ENCODE measurements at regions not wholly inside any gene's neighbourhood (a gene's known extent, or its start where the extent isn't known, plus 50 kb on each side); places are given as distances from the start of the nearest gene placed in this dataset.

DNA sequence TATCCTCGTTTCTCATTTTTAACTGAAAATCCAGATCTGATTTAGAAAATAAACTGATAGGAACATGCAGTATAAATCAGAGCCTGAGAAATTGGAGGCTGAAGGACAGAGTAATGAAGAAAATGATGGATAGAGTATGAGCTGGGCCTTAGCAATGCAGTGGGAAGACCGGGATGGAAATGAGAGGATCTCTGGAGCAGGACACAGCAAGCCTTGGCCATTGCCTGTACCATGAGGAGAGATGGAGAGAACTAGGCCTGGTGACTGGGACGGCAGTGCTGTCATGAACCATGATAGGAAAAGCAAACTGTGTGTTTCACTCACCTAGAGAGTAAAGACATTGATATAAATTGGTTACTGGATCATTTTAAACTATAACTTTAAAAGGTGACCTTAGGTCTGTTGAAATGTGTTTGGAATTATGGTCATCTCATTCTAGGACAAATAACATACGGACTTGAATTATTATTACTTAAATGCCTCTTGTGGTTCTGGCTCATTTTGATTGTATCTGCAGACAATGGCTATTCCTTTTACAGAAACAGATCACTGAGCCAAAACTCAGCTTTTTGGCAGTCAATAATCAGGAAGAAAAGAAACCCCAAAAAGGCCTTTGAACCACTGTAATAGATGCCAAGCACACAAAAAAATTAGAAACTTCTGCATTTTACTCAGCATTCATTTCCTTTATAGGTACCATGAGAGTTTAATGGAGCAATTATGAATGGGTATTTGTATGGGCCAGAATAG is 251.9 kb upstream of the PRKD1 start:
- no peaks in the 10 kb centered on the region for H3K36me3 Mint-ChIP-seq
- DNase-seq (ENCODE audit: low spot score in 2 of 2, unreplicated experiment in 2 of 2): no peak
- peaks cover 5% of the 10 kb centered on the region for H3K27me3 Mint-ChIP-seq (ENCODE audit: low read depth)
- H3K9me3 Mint-ChIP-seq: no peaks in the 10 kb centered on the region
- H3K27ac Mint-ChIP-seq: no peak overlapping the region
- H3K4me1 Mint-ChIP-seq: peaks cover 11% of the 10 kb centered on the region
- H3K4me3 Mint-ChIP-seq: no peak overlapping the region
- TF ChIP-seq, protein P1, sequence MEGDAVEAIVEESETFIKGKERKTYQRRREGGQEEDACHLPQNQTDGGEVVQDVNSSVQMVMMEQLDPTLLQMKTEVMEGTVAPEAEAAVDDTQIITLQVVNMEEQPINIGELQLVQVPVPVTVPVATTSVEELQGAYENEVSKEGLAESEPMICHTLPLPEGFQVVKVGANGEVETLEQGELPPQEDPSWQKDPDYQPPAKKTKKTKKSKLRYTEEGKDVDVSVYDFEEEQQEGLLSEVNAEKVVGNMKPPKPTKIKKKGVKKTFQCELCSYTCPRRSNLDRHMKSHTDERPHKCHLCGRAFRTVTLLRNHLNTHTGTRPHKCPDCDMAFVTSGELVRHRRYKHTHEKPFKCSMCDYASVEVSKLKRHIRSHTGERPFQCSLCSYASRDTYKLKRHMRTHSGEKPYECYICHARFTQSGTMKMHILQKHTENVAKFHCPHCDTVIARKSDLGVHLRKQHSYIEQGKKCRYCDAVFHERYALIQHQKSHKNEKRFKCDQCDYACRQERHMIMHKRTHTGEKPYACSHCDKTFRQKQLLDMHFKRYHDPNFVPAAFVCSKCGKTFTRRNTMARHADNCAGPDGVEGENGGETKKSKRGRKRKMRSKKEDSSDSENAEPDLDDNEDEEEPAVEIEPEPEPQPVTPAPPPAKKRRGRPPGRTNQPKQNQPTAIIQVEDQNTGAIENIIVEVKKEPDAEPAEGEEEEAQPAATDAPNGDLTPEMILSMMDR (IDR thresholded peaks at IDR 0.05; ENCODE audit: unreplicated experiment): no peak

DNA sequence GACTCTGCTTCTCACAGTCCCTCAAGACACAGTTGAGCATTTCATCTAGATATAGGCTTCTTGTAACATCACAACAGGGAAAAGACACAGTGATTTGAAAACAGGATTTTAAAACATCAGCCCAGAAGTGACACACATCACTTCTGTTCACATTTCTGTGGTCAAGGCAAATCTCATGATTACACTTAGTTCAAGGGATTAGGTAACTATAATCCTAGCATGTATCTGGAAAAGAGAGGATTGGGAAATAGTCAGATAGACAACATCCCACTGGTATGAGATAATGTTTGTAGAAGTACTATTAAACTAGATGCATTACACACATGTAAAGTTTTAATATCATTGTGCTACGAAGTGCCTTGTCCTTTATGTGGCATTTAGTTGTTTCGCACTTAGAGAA is 252.6 kb upstream of the PRKD1 start:
- Mint-ChIP-seq H3K36me3 (no peaks in the 10 kb centered on the region), H3K9me3 (no peaks in the 10 kb centered on the region), H3K4me1 (peaks cover 11% of the 10 kb centered on the region), H3K27ac (no peak overlapping the region), H3K27me3 (ENCODE audit: low read depth) (peaks cover 5% of the 10 kb centered on the region), H3K4me3 (no peak overlapping the region)
- TF ChIP-seq, protein P1 (IDR thresholded peaks at IDR 0.05; ENCODE audit: unreplicated experiment): no peak
- no peak for DNase-seq (ENCODE audit: low spot score in 2 of 2, unreplicated experiment in 2 of 2)

DNA sequence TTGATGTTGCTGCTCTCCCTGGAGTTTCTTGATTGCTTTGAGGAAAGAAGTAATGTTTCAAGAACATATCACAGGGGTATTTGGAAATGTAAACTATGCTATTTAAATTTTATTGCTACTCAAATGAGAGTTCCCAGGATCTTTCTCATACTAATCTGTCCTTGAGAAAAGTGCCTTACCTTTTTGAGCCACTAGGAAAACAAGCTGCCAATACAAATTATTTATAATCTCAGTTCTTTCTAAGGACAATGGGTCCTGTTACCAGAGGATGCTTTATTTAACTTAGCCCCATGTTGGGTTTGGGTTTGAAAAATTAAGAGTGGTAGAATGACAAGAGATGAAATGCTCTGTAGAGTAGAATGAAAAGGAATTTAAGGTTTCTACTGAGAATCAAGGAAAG is 258.2 kb upstream of the PRKD1 start:
- Mint-ChIP-seq H3K27me3 (ENCODE audit: low read depth) (peaks cover 2% of the 10 kb centered on the region), H3K4me1 (peaks cover 6% of the 10 kb centered on the region), H3K4me3 (no peak overlapping the region), H3K9me3 (peaks cover 8% of the 10 kb centered on the region), H3K36me3 (no peaks in the 10 kb centered on the region), H3K27ac (no peak overlapping the region)
- TF ChIP-seq, protein P1 (IDR thresholded peaks at IDR 0.05; ENCODE audit: unreplicated experiment): peak; percentile 45
- DNase-seq (ENCODE audit: low spot score in 2 of 2, unreplicated experiment in 2 of 2): no peak

DNA sequence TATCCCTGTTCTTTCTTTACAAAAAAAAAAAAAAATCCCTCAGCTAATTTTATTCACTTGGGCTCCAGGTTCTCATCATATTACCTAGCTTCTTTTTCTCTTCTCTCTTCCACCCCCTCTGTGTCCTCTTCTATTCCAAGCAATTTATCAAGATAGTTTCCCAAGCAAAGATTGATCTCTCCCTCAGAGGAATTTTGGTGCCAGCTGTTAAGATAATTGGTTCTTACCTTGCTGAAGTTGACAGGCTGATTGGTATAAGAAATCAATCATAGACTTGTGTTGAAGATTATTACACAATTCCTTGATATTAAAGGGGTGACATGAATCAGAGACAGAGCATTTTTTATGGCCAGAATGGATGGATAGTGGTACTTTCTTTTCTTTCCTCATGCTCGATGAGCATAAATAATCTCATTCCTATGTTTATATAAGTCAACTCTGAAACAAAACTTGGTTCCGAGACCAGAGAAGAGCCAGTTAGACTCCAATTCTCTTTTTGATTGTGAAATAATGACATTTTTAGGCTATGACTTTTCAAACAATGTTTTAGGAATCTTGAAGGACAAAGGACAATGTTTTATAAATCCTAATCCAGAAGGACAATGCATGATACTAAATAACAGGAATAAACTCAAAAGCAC is 264.1 kb upstream of the PRKD1 start:
- peaks cover 27% of the 10 kb centered on the region for H3K4me1 Mint-ChIP-seq
- TF ChIP-seq, protein P1 (IDR thresholded peaks at IDR 0.05; ENCODE audit: unreplicated experiment): no peak
- no peak overlapping the region for H3K27ac Mint-ChIP-seq
- no peaks in the 10 kb centered on the region for H3K36me3 Mint-ChIP-seq
- peaks cover 8% of the 10 kb centered on the region for H3K9me3 Mint-ChIP-seq
- no peak overlapping the region for H3K4me3 Mint-ChIP-seq
- no peaks in the 10 kb centered on the region for H3K27me3 Mint-ChIP-seq (ENCODE audit: low read depth)
- no peak for DNase-seq (ENCODE audit: low spot score in 2 of 2, unreplicated experiment in 2 of 2)

DNA sequence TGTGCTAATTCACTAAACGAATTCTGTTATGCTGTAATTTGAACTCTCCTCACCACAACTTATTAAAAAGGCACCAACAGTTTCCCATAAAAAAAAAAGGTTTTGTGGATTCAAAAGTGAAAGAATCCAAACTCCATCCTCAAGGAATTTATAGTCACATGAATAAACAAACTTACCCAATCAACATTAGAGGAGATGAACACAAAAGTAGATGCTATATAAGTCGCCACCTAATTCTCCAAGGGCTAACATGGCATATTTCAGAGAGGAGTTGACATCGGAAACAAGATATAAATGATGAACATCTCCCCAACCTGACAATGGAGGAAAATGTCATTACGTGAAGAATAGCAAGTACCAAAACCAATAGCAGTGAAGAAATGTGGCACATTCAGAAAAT is 265.5 kb upstream of the PRKD1 start:
- Mint-ChIP-seq H3K36me3 (no peaks in the 10 kb centered on the region), H3K4me3 (no peak overlapping the region), H3K9me3 (peaks cover 8% of the 10 kb centered on the region), H3K27ac (no peak overlapping the region), H3K27me3 (ENCODE audit: low read depth) (no peaks in the 10 kb centered on the region), H3K4me1 (peaks cover 27% of the 10 kb centered on the region)
- TF ChIP-seq, protein P1 (IDR thresholded peaks at IDR 0.05; ENCODE audit: unreplicated experiment): no peak
- DNase-seq (ENCODE audit: low spot score in 2 of 2, unreplicated experiment in 2 of 2): no peak
